C4-2B (cell line): ENCODE measurements at regions not wholly inside any gene's neighbourhood (a gene's known extent, or its start where the extent isn't known, plus 50 kb on each side); places are given as distances from the start of the nearest gene placed in this dataset.

ENCODE experiments used
- CTCF ChIP-seq: fragments of 450-650 bp; conservative IDR thresholded peaks from 2 replicates; pipeline ENCODE4 v1.5.1; 2017; ENCODE audit warnings: mild to moderate bottlenecking
- ZFX ChIP-seq: fragments of 450-650 bp; IDR thresholded peaks from 2 replicates; pipeline ENCODE4 v1.6.1; 2017

GRCh38 chr17:64778240-64779097 is 116.4 kb upstream of the SMURF2 start:
- no peak for TF ChIP-seq ZFX
- no peak for TF ChIP-seq CTCF
